ENCODE measurements at regions not wholly inside any gene's neighbourhood (a gene's known extent, or its start where the extent isn't known, plus 50 kb on each side); places are given as distances from the start of the nearest gene placed in this dataset.

- TF ChIP-seq POLR2A (IDR thresholded peaks at IDR 0.05) (no peak), POLR2AphosphoS5 (IDR thresholded peaks at IDR 0.05) (no peak)
These were observed 380.0 kb downstream of the GLRX3 start for GRCh38 chr10:130516141-130516735.
